GM12865 (cell line): ENCODE measurements at regions not wholly inside any gene's neighbourhood (a gene's known extent, or its start where the extent isn't known, plus 50 kb on each side); places are given as distances from the start of the nearest gene placed in this dataset.

Experiments used
- DNase-seq: peaks from one replicate; pipeline ENCODE4 v3.0.0; 2010; ENCODE audit warnings: low read depth
- H3K4me3 ChIP-seq: 2 replicates; pipeline ENCODE4 v1.5.1; 2011; ENCODE audit warnings: mild to moderate bottlenecking, low read depth, low read length, control low read depth
- CTCF ChIP-seq: IDR thresholded peaks from 2 replicates; pipeline ENCODE4 v1.5.1; 2011; ENCODE audit warnings: low read length, control low read depth, low read depth, inconsistent platforms; ENCODE audit not compliant: insufficient read depth; ENCODE audit errors: missing control alignments

DNA sequence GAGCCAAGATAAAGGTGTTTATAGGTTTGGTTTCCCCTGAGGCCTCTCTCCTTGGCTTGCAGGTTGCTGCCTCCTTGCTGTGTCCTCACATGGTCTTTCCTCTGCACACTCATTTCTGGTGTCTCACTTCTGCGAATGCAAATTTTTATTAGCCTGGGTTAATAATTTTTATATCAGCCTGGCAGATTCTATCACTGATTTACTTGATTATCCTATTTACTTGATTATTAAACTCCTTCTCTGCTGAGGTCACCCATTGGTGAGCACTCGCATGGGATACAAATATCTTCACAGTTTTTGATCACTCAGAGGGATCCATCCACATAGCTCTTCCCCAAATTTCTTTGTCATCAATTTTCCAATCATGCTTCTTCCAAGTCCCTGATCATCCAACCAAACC, 90.9 kb upstream of the IGLL5 start:
- no peak for DNase-seq
- TF ChIP-seq CTCF, result no peak
- no peak overlapping the region for H3K4me3 ChIP-seq

DNA sequence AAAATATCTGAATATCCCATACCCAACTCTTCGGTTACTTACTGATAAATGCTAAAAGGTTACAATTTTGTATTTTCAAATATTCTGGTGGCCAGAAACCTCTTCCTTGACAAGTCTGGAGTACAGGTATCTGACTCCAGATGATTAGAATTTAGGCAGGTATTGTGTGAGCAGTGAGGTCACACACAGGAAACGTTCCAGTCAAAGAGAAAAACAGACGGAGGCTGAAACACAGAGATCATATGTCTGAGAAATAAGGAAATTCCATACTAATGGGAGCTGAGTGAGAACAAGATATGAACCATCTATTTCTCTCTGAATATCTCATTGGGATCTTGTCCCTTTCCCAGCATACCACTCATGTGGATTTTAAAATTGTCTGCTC, 89.4 kb upstream of the IGLL5 start:
- DNase-seq, result no peak
- no peak for TF ChIP-seq CTCF
- H3K4me3 ChIP-seq, result no peak overlapping the region

DNA sequence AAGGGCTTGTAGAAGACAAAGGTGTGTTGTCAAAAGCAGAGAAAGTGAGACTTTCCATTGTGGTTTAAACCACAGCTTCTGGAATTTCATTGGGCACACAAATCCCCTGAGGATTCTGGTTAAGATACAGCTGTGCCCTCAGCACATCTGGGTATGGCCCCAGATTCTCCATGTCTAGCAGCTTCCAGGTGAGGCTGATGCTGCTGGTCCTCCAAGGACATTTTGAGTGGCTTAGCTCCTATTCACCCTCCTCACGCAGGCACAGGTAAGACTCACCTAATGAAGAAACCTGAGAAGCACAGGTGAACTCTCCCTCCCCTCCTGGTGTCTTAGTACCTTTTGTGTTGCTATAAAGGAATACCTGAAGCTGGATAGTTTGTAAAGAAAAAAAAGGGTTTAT, 88.9 kb upstream of the IGLL5 start:
- no peak overlapping the region for H3K4me3 ChIP-seq
- no peak for DNase-seq
- TF ChIP-seq CTCF, result no peak

GRCh38 chr22:22799561-22799960, 88.1 kb upstream of the IGLL5 start:
- DNase-seq, result no peak
- no peak for TF ChIP-seq CTCF
- H3K4me3 ChIP-seq, result no peak overlapping the region

- no peak overlapping the region for H3K4me3 ChIP-seq
- no peak for TF ChIP-seq CTCF
- DNase-seq, result no peak
Observed at GRCh38 chr22:22800716-22801115, 86.9 kb upstream of the IGLL5 start.

- DNase-seq, result peak; percentile 70
- no peak overlapping the region for H3K4me3 ChIP-seq
- TF ChIP-seq CTCF, result peak; percentile 66
Observed at GRCh38 chr22:22802339-22802970, 85.2 kb upstream of the IGLL5 start.

DNA sequence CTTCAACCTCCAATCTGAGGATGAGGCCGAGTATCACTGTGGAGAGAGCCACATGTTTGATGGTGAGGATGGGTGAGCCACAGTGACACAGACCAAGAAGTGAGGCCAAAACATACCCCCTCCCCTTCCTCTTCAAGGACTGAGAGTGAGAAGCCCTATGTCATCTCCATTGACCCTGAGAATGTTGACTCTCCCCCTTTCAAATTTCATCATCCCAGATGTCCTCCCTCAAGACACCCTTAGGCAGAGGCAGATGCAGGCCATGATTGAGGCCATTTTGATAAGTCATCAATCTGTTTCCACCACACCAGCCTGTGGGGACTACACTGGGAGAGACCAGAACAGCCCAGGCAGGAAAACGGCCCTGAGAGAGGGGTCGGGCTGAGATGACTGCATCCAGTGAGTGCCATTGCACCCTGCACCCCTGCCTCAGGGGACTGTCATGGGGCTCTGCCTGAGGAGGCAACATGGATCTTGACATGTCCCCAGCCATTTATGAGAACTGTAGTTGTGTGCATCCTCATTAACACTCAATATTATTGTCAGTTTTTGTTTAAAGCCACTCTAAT, 84.2 kb upstream of the IGLL5 start:
- no peak for DNase-seq
- H3K4me3 ChIP-seq, result no peak overlapping the region
- no peak for TF ChIP-seq CTCF
